GM18505 (cell line): ENCODE measurements at regions not wholly inside any gene's neighbourhood (a gene's known extent, or its start where the extent isn't known, plus 50 kb on each side); places are given as distances from the start of the nearest gene placed in this dataset.
A peak's percentile ranks its signal among the peaks of the same experiment; 100 is the strongest.
"Not testable (repeated sequence)": the region's sequence is repeated elsewhere in the genome, so short reads cannot be mapped to it uniquely, and the experiment has no call there.

Experiments
- ATAC-seq: cut with Tn5 transposase; IDR thresholded peaks from one replicate; pipeline ENCODE4 v1.9.1; 2021; ENCODE audit not compliant: unreplicated experiment
- POLR2A ChIP-seq: IDR thresholded peaks from 4 replicates; pipeline ENCODE4 v1.6.1; 2011; ENCODE audit warnings: borderline replicate concordance; ENCODE audit not compliant: insufficient read depth, insufficient read length; ENCODE audit errors: extremely low read depth

GRCh38 chr2:64249426-64249825, 105.2 kb upstream of the PELI1 start:
- no peak for ATAC-seq
- no peak for TF ChIP-seq POLR2A

- no peak for ATAC-seq
- no peak for TF ChIP-seq POLR2A
These were observed 105.8 kb upstream of the PELI1 start for GRCh38 chr2:64250063-64250462.

- no peak for TF ChIP-seq POLR2A
- no peak for ATAC-seq
These were observed 106.7 kb upstream of the PELI1 start for GRCh38 chr2:64250751-64251423.

- no peak for ATAC-seq
- no peak for TF ChIP-seq POLR2A
These were observed 107.5 kb upstream of the PELI1 start for GRCh38 chr2:64251497-64252250.

- not testable (repeated sequence) for ATAC-seq
These were observed 108.2 kb upstream of the PELI1 start for GRCh38 chr2:64252251-64252978.

GRCh38 chr2:64253421-64253820, 109.2 kb upstream of the PELI1 start:
- not testable (repeated sequence) for ATAC-seq

- ATAC-seq: no peak
- TF ChIP-seq POLR2A: no peak
These were observed 114.3 kb upstream of the PELI1 start for GRCh38 chr2:64258566-64258965.

GRCh38 chr2:64259312-64259711, 115.1 kb upstream of the PELI1 start:
- no peak for TF ChIP-seq POLR2A

GRCh38 chr2:64260093-64260803, 116.0 kb upstream of the PELI1 start:
- TF ChIP-seq POLR2A: no peak
- ATAC-seq: no peak

More at GRCh38 chr2:64259312-64259711, 115.1 kb upstream of the PELI1 start:
- ATAC-seq: no peak

GRCh38 chr2:64260817-64261216, 116.6 kb upstream of the PELI1 start:
- peak; percentile 39 for TF ChIP-seq POLR2A
- peak; percentile 92 for ATAC-seq

- no peak for TF ChIP-seq POLR2A
- ATAC-seq: no peak
These were observed 117.9 kb upstream of the PELI1 start for GRCh38 chr2:64262071-64262470.

GRCh38 chr2:64262816-64263215, 118.6 kb upstream of the PELI1 start:
- no peak for TF ChIP-seq POLR2A
- ATAC-seq: no peak

GRCh38 chr2:64263315-64263714, 119.1 kb upstream of the PELI1 start:
- no peak for ATAC-seq
- no peak for TF ChIP-seq POLR2A
